Retinal pigment epithelial cell (primary cell): ENCODE measurements at regions not wholly inside any gene's neighbourhood (a gene's known extent, or its start where the extent isn't known, plus 50 kb on each side); places are given as distances from the start of the nearest gene placed in this dataset.
"Not testable (repeated sequence)": the region's sequence is repeated elsewhere in the genome, so short reads cannot be mapped to it uniquely, and the experiment has no call there.

ENCODE experiments used
- DNase-seq: peaks from one replicate; pipeline ENCODE4 v3.0.0-alpha.2; 2010; ENCODE audit warnings: low read depth
- H3K4me3 ChIP-seq: 2 replicates; pipeline ENCODE4 v1.5.1; 2011; ENCODE audit warnings: mild to moderate bottlenecking, low read length, control low read depth, moderate library complexity
- TF ChIP-seq, protein P1 (sequence below): conservative IDR thresholded peaks from 2 replicates; pipeline ENCODE4 v1.5.1; 2011; ENCODE audit warnings: low read depth, low read length, control low read depth, inconsistent platforms

DNA sequence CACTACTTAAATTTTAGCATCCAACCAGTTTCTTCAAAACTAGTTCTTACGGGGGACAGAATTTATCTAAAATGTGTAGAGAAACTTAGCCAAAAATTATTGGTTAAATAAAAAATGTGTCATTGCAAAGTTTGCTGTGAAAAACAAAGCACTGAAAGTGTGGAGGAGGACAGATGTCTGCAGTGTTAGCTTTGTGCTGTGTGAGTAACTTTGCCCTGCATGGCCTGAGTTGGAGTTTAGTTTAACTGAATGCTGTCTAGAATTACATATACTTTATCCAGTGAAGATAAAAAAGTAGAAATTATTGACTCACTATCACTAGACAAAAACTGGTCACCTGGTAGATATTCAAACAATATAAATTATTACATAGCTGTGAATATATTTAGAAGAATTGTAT lies 1225.2 kb upstream of the CELF4 start:
- DNase-seq, result no peak
- TF ChIP-seq, protein P1, sequence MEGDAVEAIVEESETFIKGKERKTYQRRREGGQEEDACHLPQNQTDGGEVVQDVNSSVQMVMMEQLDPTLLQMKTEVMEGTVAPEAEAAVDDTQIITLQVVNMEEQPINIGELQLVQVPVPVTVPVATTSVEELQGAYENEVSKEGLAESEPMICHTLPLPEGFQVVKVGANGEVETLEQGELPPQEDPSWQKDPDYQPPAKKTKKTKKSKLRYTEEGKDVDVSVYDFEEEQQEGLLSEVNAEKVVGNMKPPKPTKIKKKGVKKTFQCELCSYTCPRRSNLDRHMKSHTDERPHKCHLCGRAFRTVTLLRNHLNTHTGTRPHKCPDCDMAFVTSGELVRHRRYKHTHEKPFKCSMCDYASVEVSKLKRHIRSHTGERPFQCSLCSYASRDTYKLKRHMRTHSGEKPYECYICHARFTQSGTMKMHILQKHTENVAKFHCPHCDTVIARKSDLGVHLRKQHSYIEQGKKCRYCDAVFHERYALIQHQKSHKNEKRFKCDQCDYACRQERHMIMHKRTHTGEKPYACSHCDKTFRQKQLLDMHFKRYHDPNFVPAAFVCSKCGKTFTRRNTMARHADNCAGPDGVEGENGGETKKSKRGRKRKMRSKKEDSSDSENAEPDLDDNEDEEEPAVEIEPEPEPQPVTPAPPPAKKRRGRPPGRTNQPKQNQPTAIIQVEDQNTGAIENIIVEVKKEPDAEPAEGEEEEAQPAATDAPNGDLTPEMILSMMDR, result no peak
- H3K4me3 ChIP-seq, result no peak overlapping the region

DNA sequence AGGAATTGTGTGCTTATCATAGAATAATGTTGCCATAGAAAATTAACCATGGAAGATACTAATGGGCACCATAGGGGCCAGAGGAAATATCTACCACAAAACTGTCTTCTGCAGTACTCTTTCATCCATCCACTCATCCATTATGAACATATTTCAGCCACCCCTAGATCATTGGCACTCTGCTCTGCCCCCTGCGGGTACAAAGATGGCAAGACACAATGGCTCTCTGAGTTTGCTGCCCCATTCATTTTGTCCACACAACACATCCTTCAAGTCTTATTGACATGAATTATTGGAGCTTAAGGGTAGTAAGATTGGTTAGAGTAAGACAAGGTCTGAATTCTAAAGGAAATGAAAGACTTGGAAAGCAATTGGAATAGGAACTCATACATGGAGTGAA lies 1224.7 kb upstream of the CELF4 start:
- no peak for DNase-seq
- TF ChIP-seq, protein P1, result no peak
- no peak overlapping the region for H3K4me3 ChIP-seq

DNA sequence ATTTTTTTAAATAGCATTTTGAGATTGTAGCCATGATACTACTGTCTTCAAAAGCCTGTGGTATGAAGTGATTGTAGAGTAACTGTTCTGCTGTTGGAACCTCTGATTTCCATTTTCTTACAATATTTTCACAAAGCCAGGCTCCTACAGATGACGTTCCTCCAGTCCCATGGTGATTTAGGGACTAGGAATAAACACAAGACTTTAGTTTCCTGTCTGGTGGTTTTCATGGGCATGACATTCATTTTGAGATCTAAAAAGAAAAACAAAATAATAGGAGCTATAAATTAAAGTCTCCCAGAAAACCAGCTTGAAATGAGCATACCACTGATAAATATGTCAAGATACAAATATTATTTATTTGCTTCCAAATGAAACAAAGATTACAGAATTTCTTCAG lies 1223.5 kb upstream of the CELF4 start:
- no peak for DNase-seq
- TF ChIP-seq, protein P1, result no peak
- no peak overlapping the region for H3K4me3 ChIP-seq

DNA sequence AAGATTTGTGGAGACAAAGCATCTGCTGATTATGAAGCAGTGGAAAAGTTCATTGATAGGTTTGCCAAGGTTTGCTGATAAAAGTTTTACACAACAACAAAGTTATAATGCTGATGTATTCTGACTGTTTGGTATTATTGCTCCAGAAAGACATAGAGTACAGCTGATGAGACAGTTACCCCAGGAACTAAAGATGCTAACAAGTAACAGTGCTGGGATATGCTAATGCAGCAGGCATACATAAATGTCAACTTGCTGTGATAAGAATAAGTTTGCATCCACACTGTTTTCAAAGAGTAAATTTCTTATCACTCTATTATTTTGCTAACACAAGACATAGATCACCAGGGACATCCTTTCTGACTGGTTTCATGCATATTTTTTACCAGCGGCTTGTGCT lies 1221.3 kb upstream of the CELF4 start:
- H3K4me3 ChIP-seq, result no peak overlapping the region
- TF ChIP-seq, protein P1, result no peak
- DNase-seq, result no peak

DNA sequence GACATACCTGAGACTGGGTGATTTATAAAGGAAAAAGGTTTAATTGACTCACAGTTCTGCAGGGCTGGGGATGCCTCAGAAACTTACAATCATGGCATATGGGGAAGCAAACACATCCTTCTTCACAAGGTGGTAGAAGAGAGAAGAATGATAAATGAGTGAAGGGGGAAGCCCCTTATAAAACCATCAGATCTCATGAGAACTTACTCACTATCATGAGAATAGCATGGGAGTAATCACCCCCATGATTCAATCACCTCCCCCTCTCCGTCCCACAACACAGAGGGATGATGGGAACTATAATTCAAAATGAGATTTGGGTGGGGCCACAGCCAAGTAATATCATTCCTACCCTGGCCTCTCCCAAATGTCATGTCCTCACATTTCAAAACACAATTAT lies 1206.0 kb upstream of the CELF4 start:
- H3K4me3 ChIP-seq, DNase-seq: not testable (repeated sequence)

DNA sequence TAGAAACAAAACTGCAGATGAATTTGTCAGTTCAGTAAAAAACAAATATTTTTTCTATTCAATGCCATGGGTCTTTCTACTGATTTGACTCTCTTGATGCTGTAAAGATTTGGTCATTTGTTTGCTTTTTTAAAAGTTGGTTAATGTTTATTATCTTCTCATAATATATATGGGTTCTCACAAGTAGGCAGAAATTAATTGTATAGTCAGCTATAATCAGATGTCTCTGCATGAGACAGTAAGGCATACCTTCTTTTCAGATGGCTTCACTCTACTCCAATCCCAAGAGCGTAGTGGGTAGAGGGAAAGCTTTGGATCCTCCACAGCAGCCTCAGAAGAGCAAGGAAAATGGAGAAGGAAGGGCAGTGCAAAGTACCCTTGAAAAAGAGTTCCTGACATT lies 1202.9 kb upstream of the CELF4 start:
- DNase-seq, result no peak
- TF ChIP-seq, protein P1, result no peak
- H3K4me3 ChIP-seq, result no peak overlapping the region

DNA sequence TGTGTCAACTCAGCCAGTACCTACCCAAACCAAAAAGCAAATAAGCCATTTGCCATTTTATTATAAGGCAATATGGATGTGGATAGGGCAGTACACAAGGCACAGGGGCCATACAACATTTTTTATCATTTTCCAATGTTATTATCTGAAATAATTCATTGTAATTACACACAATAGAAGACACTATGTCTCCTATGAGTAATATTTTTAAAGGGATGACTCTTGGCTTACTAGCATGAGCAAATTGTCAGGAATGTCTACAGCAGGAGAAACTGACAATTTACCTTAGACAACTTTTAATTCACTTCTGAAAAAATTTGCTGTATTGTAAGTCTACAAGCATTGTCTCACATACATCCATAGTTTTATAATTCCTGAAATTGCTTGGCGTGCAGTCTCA lies 1193.9 kb upstream of the CELF4 start:
- no peak for DNase-seq
- no peak overlapping the region for H3K4me3 ChIP-seq
- TF ChIP-seq, protein P1, result no peak

DNA sequence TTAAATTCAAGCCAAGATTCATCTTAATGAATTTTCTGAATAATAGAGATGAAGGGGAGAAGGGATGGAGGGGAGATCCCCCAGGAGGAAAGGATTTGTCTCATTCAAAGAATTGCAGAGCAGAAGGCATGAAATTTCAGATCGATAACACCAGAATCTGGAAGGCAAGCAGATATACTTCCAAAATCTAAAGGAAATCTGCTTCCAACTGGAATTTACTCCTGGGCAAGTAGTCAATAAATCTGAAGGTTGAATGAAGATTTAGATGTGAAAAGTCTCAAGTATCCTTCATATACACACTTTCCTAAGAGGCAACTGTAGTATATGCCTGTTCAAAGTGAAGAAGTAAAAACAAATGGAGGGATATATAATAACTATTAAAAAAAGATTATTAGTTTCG lies 1190.8 kb upstream of the CELF4 start:
- DNase-seq, result no peak
- TF ChIP-seq, protein P1, result no peak
- H3K4me3 ChIP-seq, result no peak overlapping the region
